HL-60 (cell line): ENCODE measurements at regions not wholly inside any gene's neighbourhood (a gene's known extent, or its start where the extent isn't known, plus 50 kb on each side); places are given as distances from the start of the nearest gene placed in this dataset.

Experiments
- DNase-seq, 2 experiments: peaks; one replicate each; pipeline ENCODE4 v3.0.0-alpha.2; 2010 to 2020; ENCODE audit warnings: low read depth in 1 of 2, low spot score in 1 of 2
- H3K27ac ChIP-seq: fragments of 250-450 bp; sonication (Bioruptor Pico); replicated peaks from 2 replicates; pipeline ENCODE4 v1.5.1; 2020; ENCODE audit warnings: mild to moderate bottlenecking, moderate library complexity
- H3K27me3 ChIP-seq: fragments of 250-450 bp; sonication (Bioruptor Pico); 2 replicates; pipeline ENCODE4 v1.5.1; 2021; ENCODE audit warnings: mild to moderate bottlenecking, moderate library complexity; ENCODE audit not compliant: insufficient read depth, poor library complexity, severe bottlenecking
- H3K4me3 ChIP-seq: replicated peaks from 2 replicates; pipeline ENCODE4 v1.5.1; 2011; ENCODE audit warnings: mild to moderate bottlenecking, control low read depth, low read length; ENCODE audit not compliant: insufficient read depth
- CTCF ChIP-seq: IDR thresholded peaks from one replicate; pipeline ENCODE4 v1.5.1; 2011; ENCODE audit warnings: low read length, control low read depth, inconsistent platforms; ENCODE audit not compliant: insufficient read depth
- GABPA ChIP-seq: IDR thresholded peaks from 2 replicates; pipeline ENCODE4 v1.6.1; 2012; ENCODE audit warnings: low read depth
- POLR2AphosphoS5 ChIP-seq: IDR thresholded peaks from 2 replicates; pipeline ENCODE4 v1.6.1; 2012; ENCODE audit warnings: low read depth
- REST ChIP-seq: IDR thresholded peaks from 2 replicates; pipeline ENCODE4 v1.6.1; 2012; ENCODE audit warnings: low read depth; ENCODE audit not compliant: insufficient replicate concordance
- SPI1 ChIP-seq: IDR thresholded peaks from 2 replicates; pipeline ENCODE4 v1.6.1; 2012; ENCODE audit warnings: low read depth, mild to moderate bottlenecking, borderline replicate concordance

GRCh38 chr1:217180443-217180842 is 450.4 kb downstream of the GPATCH2 start:
- Histone ChIP-seq H3K27ac (no peak overlapping the region), H3K4me3 (no peak overlapping the region), H3K27me3 (no peaks in the 10 kb centered on the region)
- TF ChIP-seq CTCF, result no peak
- TF ChIP-seq SPI1, result no peak
- no peak for TF ChIP-seq GABPA
- no peak for TF ChIP-seq REST
- no peak for TF ChIP-seq POLR2AphosphoS5
- no peak for DNase-seq

- H3K4me3 ChIP-seq, result no peak overlapping the region
- TF ChIP-seq CTCF (no peak), REST (no peak), GABPA (no peak), SPI1 (no peak), POLR2AphosphoS5 (no peak)
- DNase-seq, result no peak
Measured at GRCh38 chr1:217164403-217164802, 441.2 kb upstream of the ESRRG start.

GRCh38 chr1:217153361-217153760 is 430.1 kb upstream of the ESRRG start:
- no peaks in the 10 kb centered on the region for H3K27me3 ChIP-seq
- TF ChIP-seq POLR2AphosphoS5, result no peak
- no peak for TF ChIP-seq GABPA
- no peak for TF ChIP-seq SPI1
- TF ChIP-seq CTCF, result no peak
- TF ChIP-seq REST, result no peak
- no peak overlapping the region for H3K4me3 ChIP-seq
- no peak for DNase-seq
- no peak overlapping the region for H3K27ac ChIP-seq

More at GRCh38 chr1:217164403-217164802, 441.2 kb upstream of the ESRRG start:
- Histone ChIP-seq H3K27ac (no peak overlapping the region), H3K27me3 (no peaks in the 10 kb centered on the region)
